CD4-positive, CD25-positive, alpha-beta regulatory T cell (primary cell): ENCODE measurements at regions not wholly inside any gene's neighbourhood (a gene's known extent, or its start where the extent isn't known, plus 50 kb on each side); places are given as distances from the start of the nearest gene placed in this dataset.
"Not testable (repeated sequence)": the region's sequence is repeated elsewhere in the genome, so short reads cannot be mapped to it uniquely, and the experiment has no call there.

Experiments used
- ATAC-seq, 2 donors: fragments of 150-1000 bp; cut with Tn5 transposase; one replicate each; pipeline ENCODE4 v1.10.0; 2021; ENCODE audit warnings: low read depth in 2 of 2, moderate number of reproducible peaks in 2 of 2, moderate library complexity in 1 of 2
- DNase-seq, 3 donors: peaks; one replicate each; pipeline versions ENCODE4 v3.0.0 to v3.0.0-alpha.2; 2012 to 2022; ENCODE audit warnings: mixed read lengths in 1 of 3
- H3K27ac ChIP-seq: one replicate; pipeline ENCODE4 v1.7.0; 2013; ENCODE audit warnings: mild to moderate bottlenecking, low read length; ENCODE audit not compliant: insufficient read depth, poor library complexity, severe bottlenecking
- H3K27me3 ChIP-seq: one replicate; pipeline ENCODE4 v1.7.0; 2013; ENCODE audit warnings: low read length; ENCODE audit not compliant: control insufficient read depth, insufficient read depth
- H3K36me3 ChIP-seq: one replicate; pipeline ENCODE4 v1.7.0; 2013; ENCODE audit warnings: mild to moderate bottlenecking, low read length, moderate library complexity; ENCODE audit not compliant: control insufficient read depth, insufficient read depth
- H3K4me1 ChIP-seq: 2 replicates; pipeline ENCODE4 v1.7.0; 2013; ENCODE audit warnings: mild to moderate bottlenecking, low read length; ENCODE audit not compliant: insufficient read depth, control insufficient read depth, poor library complexity, severe bottlenecking
- H3K4me3 ChIP-seq: one replicate; pipeline ENCODE4 v1.7.0; 2013; ENCODE audit warnings: low read depth, mild to moderate bottlenecking, low read length, moderate library complexity
- H3K9me3 ChIP-seq, 2 experiments: 1 replicate in 1 of 2; 2 replicates in 1 of 2; pipeline ENCODE4 v1.7.0; 2013; ENCODE audit warnings: low read length in 2 of 2, mild to moderate bottlenecking in 1 of 2, moderate library complexity in 1 of 2; ENCODE audit not compliant: control insufficient read depth in 2 of 2
- H3K27ac Mint-ChIP-seq, 3 donors: one replicate each; pipeline ENCODE4 v1.8.0; 2020 to 2022; ENCODE audit warnings: mild to moderate bottlenecking in 3 of 3, mixed read lengths in 3 of 3, moderate library complexity in 2 of 3
- H3K27me3 Mint-ChIP-seq: one replicate; pipeline ENCODE4 v1.8.0; 2022; ENCODE audit warnings: mild to moderate bottlenecking, mixed read lengths
- H3K36me3 Mint-ChIP-seq: one replicate; pipeline ENCODE4 v1.8.0; 2020; ENCODE audit warnings: mixed read lengths
- H3K4me1 Mint-ChIP-seq, 4 donors: one replicate each; pipeline ENCODE4 v1.8.0; 2020 to 2022; ENCODE audit warnings: mixed read lengths in 4 of 4, mild to moderate bottlenecking in 1 of 4
- H3K4me3 Mint-ChIP-seq, 4 donors: one replicate each; pipeline ENCODE4 v1.8.0; 2020 to 2022; ENCODE audit warnings: mild to moderate bottlenecking in 4 of 4, mixed read lengths in 4 of 4, moderate library complexity in 3 of 4
- H3K9me3 Mint-ChIP-seq, 7 donors: one replicate each; pipeline ENCODE4 v1.8.0; 2020 to 2022; ENCODE audit warnings: mixed read lengths in 7 of 7, mild to moderate bottlenecking in 3 of 7, moderate library complexity in 2 of 7

GRCh38 chr11:91086028-91086427 is 863.2 kb upstream of the CHORDC1 start:
- ATAC-seq (no peak), DNase-seq (no peak)
- peaks cover 3 to 12% (median 5%) of the 10 kb centered on the region in 7 donors for H3K9me3 Mint-ChIP-seq
- H3K36me3 ChIP-seq: no peaks in the 10 kb centered on the region
- no peaks in the 10 kb centered on the region for H3K4me1 Mint-ChIP-seq
- H3K9me3 ChIP-seq: peaks cover 0 to 4% of the 10 kb centered on the region in 2 experiments
- no peaks in the 10 kb centered on the region for H3K27me3 Mint-ChIP-seq
- H3K27me3 ChIP-seq: no peaks in the 10 kb centered on the region
- no peaks in the 10 kb centered on the region for H3K4me1 ChIP-seq
- H3K4me3 ChIP-seq: no peak overlapping the region
- H3K36me3 Mint-ChIP-seq: no peaks in the 10 kb centered on the region
- H3K27ac ChIP-seq: no peak overlapping the region
- H3K27ac Mint-ChIP-seq: no peak overlapping the region
- H3K4me3 Mint-ChIP-seq: no peak overlapping the region

- Histone ChIP-seq H3K4me3 (no peak overlapping the region), H3K4me1 (no peaks in the 10 kb centered on the region), H3K36me3 (no peaks in the 10 kb centered on the region), H3K9me3 (peaks cover 0 to 4% of the 10 kb centered on the region in 2 experiments), H3K27ac (no peak overlapping the region), H3K27me3 (no peaks in the 10 kb centered on the region)
- DNase-seq (no peak), ATAC-seq (no peak)
- no peaks in the 10 kb centered on the region for H3K36me3 Mint-ChIP-seq
- H3K4me1 Mint-ChIP-seq: no peaks in the 10 kb centered on the region
- H3K4me3 Mint-ChIP-seq: no peak overlapping the region
- no peak overlapping the region for H3K27ac Mint-ChIP-seq
- H3K9me3 Mint-ChIP-seq: peaks cover 0 to 12% (median 6%) of the 10 kb centered on the region in 7 donors
- H3K27me3 Mint-ChIP-seq: no peaks in the 10 kb centered on the region
Observed at GRCh38 chr11:91082255-91082654, 859.4 kb upstream of the CHORDC1 start.

- no peak for DNase-seq
- H3K36me3 ChIP-seq: no peaks in the 10 kb centered on the region
- no peak overlapping the region for H3K4me3 ChIP-seq
- Mint-ChIP-seq H3K27me3 (no peaks in the 10 kb centered on the region), H3K4me3 (no peak overlapping the region), H3K4me1 (no peaks in the 10 kb centered on the region), H3K36me3 (no peaks in the 10 kb centered on the region), H3K9me3 (peaks cover 0 to 12% (median 6%) of the 10 kb centered on the region in 7 donors), H3K27ac (no peak overlapping the region)
- no peaks in the 10 kb centered on the region for H3K4me1 ChIP-seq
- no peaks in the 10 kb centered on the region for H3K27me3 ChIP-seq
- H3K27ac ChIP-seq: no peak overlapping the region
- no peak for ATAC-seq
- peaks cover 0 to 4% of the 10 kb centered on the region in 2 experiments for H3K9me3 ChIP-seq
Observed at GRCh38 chr11:91081440-91082043, 858.7 kb upstream of the CHORDC1 start.

- no peaks in the 10 kb centered on the region for H3K36me3 Mint-ChIP-seq
- Histone ChIP-seq H3K4me1 (no peaks in the 10 kb centered on the region), H3K27ac (no peak overlapping the region), H3K27me3 (no peaks in the 10 kb centered on the region), H3K36me3 (no peaks in the 10 kb centered on the region), H3K9me3 (peaks cover 0 to 4% of the 10 kb centered on the region in 2 experiments), H3K4me3 (no peak overlapping the region)
- no peak overlapping the region for H3K27ac Mint-ChIP-seq
- ATAC-seq: no peak
- H3K27me3 Mint-ChIP-seq: no peaks in the 10 kb centered on the region
- H3K9me3 Mint-ChIP-seq: peaks cover 0 to 9% (median 3%) of the 10 kb centered on the region in 7 donors
- DNase-seq: no peak
- H3K4me1 Mint-ChIP-seq: no peaks in the 10 kb centered on the region
- no peak overlapping the region for H3K4me3 Mint-ChIP-seq
Observed at GRCh38 chr11:91078221-91078620, 855.4 kb upstream of the CHORDC1 start.

- Mint-ChIP-seq H3K9me3 (peaks cover 0 to 17% (median 4%) of the 10 kb centered on the region in 7 donors), H3K27ac (no peak overlapping the region), H3K4me1 (no peaks in the 10 kb centered on the region), H3K36me3 (no peaks in the 10 kb centered on the region), H3K4me3 (no peak overlapping the region), H3K27me3 (no peaks in the 10 kb centered on the region)
- ATAC-seq (no peak), DNase-seq (no peak)
- no peaks in the 10 kb centered on the region for H3K4me1 ChIP-seq
- H3K36me3 ChIP-seq: no peaks in the 10 kb centered on the region
- H3K27me3 ChIP-seq: no peaks in the 10 kb centered on the region
- H3K27ac ChIP-seq: no peak overlapping the region
- H3K4me3 ChIP-seq: no peak overlapping the region
- H3K9me3 ChIP-seq: no peaks in the 10 kb centered on the region
Observed at GRCh38 chr11:91075032-91075695, 852.3 kb upstream of the CHORDC1 start.

GRCh38 chr11:91067666-91068065 is 844.8 kb upstream of the CHORDC1 start:
- Histone ChIP-seq H3K4me3 (no peak overlapping the region), H3K4me1 (no peaks in the 10 kb centered on the region), H3K27ac (no peak overlapping the region), H3K36me3 (no peaks in the 10 kb centered on the region), H3K9me3 (no peaks in the 10 kb centered on the region), H3K27me3 (no peaks in the 10 kb centered on the region)
- Mint-ChIP-seq H3K36me3 (no peaks in the 10 kb centered on the region), H3K9me3 (peaks cover 4 to 39% (median 8%) of the 10 kb centered on the region in 7 donors), H3K27ac (no peak overlapping the region), H3K27me3 (no peaks in the 10 kb centered on the region), H3K4me1 (no peaks in the 10 kb centered on the region), H3K4me3 (no peak overlapping the region)
- no peak for DNase-seq
- ATAC-seq: no peak

GRCh38 chr11:91066456-91067047 is 843.7 kb upstream of the CHORDC1 start:
- no peaks in the 10 kb centered on the region for H3K36me3 ChIP-seq
- H3K4me3 ChIP-seq: no peak overlapping the region
- DNase-seq (no peak), ATAC-seq (no peak)
- Mint-ChIP-seq H3K36me3 (no peaks in the 10 kb centered on the region), H3K27me3 (no peaks in the 10 kb centered on the region), H3K4me3 (no peak overlapping the region), H3K9me3 (peaks cover 4 to 30% (median 8%) of the 10 kb centered on the region in 7 donors), H3K27ac (no peak overlapping the region), H3K4me1 (no peaks in the 10 kb centered on the region)
- no peak overlapping the region for H3K27ac ChIP-seq
- H3K27me3 ChIP-seq: no peaks in the 10 kb centered on the region
- H3K9me3 ChIP-seq: no peaks in the 10 kb centered on the region
- no peaks in the 10 kb centered on the region for H3K4me1 ChIP-seq

GRCh38 chr11:91063399-91063798 is 840.5 kb upstream of the CHORDC1 start:
- H3K36me3 Mint-ChIP-seq, H3K27me3 Mint-ChIP-seq, H3K4me3 Mint-ChIP-seq: not testable (repeated sequence)

More at GRCh38 chr11:91063399-91063798, 840.5 kb upstream of the CHORDC1 start:
- H3K4me1 ChIP-seq, ATAC-seq, H3K9me3 ChIP-seq, H3K4me1 Mint-ChIP-seq, H3K27ac Mint-ChIP-seq, H3K27ac ChIP-seq, H3K4me3 ChIP-seq, H3K36me3 ChIP-seq, H3K27me3 ChIP-seq, DNase-seq: not testable (repeated sequence)
- peaks cover 0 to 22% (median 7%) of the 10 kb centered on the region in 7 donors for H3K9me3 Mint-ChIP-seq
